Putamen (tissue), 1 donor: ENCODE measurements at regions not wholly inside any gene's neighbourhood (a gene's known extent, or its start where the extent isn't known, plus 50 kb on each side); places are given as distances from the start of the nearest gene placed in this dataset.
"Not testable (repeated sequence)": the region's sequence is repeated elsewhere in the genome, so short reads cannot be mapped to it uniquely, and the experiment has no call there.

Experiments
- DNase-seq: peaks from one replicate; pipeline ENCODE4 v3.0.0-alpha.2; 2016; ENCODE audit warnings: low spot score

DNA sequence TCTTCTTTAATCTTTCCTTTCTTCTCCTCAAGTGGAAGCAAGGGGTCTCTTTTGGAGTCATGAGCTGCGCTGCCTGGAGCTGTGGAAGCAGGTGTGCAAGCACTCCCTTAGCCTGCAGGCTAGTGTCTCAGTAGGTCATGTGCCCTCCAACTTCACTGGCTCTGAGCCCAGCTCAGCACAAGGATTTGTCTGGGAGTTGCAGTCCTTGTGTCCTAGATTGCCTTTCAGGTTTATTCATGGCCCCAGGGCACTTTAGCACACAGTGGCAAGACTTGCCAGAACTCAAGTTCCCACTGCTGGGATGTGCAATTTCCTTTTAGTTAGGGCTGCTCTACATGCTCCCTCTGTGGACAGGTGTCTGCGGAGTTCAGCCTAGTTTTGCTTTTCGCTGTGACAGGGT, 211.7 kb downstream of the LIG4 start:
- no peak for DNase-seq

DNA sequence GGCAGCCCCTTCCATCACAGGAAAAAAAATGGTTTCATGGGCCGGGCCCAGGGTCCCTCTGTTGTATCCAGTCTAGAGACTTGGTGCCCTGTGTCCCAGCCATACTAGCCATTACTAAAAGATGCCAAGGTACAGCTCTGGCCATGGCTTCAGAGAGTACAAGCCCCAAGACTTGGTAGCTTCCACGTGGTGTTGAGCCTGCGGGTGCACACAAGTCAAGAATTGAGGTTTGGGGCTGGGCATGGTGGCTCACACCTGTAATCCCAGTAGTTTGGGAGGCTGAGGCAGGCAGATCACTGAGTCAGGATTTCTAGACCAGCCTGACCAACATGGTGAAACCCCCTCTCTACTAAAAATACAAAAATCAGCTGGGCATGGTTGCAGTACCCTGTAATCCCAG, 214.3 kb downstream of the LIG4 start:
- DNase-seq, result no peak

DNA sequence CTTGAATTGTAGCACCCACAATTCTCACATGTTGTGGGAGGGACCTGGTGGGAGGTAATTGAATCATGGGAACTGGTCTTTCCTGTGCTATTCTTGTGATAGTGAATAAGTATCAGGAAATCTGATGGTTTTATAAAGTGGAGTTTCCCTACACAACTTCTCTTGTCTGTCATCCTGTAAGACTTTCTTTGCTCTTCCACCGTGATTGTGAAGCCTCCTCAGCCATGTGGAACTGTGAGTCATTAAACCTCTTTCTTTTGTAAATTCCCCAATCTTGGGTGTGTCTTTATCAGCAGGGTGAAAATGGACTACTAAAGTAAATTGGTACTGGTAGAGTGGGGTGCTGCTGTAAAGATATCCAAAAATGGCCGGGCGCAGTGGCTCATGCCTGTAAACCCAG, 215.6 kb downstream of the LIG4 start:
- DNase-seq, result no peak

DNA sequence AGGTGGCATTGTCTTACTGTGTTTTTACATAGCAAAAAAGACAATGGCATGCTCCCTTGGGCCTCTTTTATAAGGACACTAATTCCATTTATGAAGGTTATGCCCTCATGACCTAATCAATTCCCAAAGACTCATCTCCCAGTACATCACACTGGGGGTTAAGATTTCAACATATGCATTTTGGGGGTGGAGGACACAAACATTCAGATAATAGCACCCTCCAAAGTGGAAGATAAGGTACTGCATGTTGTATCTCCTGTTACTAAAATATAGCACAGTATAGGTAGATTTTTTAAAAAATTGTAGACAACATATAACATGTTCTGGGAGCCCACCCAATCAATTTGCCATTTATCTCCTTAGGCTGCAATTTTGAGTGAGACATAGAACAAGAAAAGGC, 221.2 kb downstream of the LIG4 start:
- DNase-seq, result no peak

DNA sequence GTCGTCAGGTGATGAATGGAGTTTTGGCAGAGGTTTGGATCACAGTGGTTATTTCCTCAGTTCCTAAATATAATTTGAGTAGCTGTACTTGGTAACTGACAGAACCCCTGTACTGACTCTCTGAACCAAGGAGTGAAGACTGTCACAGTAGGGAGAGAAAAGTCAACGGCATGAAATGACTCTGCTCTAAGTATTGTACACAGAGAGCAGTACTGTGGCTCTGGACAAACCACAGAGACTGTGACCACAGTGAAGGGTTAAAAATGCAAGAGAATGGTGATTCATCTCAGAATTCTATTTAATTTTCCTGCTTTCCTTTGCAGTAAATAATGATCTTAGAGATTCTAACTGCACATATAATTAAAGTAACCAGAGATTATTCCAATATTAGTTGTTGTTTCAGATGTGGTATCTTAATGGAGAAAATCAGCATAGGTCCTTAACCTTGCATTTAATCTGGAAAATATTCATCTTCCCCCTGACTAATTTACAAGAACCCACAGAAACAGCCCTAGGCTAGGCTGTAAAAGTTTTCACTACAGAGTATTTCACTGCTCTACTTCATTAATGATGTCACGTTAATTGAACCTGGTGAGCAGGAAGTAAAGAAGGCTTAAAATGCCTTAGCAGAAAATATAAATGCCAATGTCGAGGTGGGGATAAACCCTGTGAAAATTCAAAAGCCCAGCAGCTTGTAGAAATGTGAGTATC, 221.9 kb downstream of the LIG4 start:
- no peak for DNase-seq

DNA sequence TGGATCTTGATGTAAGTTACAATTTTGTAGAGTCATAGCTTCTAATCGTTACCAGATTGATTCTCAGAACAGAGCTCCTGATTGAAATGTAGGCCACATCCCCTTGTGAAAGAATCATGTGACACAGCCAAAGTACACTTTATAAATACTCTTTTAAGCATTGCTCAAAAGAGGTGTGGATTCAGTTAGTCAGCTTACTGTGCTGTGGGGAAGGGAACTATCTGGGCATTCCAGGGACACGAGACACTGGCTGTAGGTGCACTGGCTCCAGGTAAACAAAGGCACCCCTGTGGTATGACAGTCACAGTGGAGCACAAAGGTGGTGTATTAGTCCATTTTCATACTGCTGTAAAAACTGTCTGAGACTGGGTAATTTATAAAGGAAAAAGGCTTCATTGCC, 222.8 kb downstream of the LIG4 start:
- DNase-seq, result no peak

DNA sequence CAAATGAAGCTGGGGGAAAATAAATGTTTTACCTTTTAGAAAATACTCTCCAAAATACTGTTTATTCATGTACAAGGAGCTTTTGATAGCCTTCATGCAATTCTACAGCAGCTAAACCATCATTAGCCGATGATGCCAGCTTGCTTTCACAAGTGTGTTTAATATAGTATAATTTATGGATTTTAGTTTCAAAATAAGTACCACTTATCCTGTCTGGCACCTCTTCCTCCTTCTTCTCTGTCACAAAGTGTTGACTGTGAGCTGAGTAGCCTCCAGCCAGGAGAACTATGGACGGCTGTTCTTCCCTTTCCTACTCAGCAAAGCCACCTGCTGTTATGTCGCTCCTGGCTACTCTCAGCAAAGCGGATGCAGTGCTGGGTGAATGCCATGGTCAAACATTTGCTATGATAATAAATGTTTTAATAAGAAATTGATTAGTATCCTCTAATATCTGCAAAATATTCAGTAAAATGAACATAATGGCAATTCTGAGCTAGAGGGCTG, 238.2 kb downstream of the LIG4 start:
- no peak for DNase-seq

DNA sequence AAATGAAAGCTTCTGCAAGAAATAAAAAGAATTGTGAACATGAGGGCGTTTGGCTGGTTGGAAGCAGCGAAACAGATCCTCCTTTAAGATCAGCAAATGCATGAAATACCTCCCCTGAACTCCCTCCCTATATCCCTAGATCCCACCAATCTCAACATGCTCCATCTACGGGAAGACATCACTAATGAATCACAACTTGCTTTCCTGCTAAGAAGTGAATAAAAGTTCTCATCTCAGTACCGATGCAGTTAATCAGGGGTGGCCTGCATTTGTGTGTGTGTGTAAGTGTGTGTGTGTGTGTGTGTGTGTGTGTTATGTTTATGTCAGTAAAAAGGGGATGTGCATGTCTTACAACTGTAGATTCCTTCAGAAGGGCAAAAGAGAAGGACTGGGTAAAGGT, 238.7 kb downstream of the LIG4 start:
- DNase-seq, result no peak

DNA sequence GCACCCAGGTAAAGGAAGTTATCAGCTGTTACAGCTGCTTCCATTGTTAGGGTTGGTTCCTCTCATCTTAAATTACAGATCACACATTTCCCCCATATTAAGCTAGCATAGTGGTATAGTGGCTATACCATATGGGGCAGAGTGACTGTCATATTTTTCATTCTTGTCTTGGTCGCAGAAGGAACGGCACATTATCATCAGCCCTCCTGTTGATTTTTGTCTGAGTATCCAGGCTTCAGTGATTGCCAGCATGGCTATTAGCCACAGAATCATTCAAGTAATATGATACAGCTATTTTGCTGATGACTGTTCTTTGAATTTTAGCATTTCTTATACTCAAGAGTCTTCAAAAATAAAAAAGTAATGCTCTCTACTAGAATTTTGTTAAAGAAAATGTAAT, 240.9 kb downstream of the LIG4 start:
- DNase-seq, result no peak

DNA sequence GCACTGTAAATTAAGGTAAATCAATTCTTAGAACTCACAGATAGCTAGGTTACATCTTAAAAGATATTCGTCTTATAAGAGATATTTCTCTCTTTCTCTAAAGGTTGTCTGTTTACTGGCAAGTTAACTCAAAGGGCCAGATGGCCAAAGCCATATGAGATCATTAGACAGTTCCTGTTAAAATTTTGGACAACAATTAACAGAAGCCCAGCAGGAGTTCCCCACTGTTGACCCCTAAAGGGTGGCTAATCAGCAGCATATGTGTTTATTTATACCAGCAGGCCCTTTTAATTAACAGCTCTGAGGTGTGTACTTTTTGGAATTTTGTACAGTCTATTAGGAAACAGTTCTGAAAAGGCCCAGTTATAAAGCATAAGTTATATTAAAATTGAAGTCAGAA, 245.8 kb downstream of the LIG4 start:
- no peak for DNase-seq

DNA sequence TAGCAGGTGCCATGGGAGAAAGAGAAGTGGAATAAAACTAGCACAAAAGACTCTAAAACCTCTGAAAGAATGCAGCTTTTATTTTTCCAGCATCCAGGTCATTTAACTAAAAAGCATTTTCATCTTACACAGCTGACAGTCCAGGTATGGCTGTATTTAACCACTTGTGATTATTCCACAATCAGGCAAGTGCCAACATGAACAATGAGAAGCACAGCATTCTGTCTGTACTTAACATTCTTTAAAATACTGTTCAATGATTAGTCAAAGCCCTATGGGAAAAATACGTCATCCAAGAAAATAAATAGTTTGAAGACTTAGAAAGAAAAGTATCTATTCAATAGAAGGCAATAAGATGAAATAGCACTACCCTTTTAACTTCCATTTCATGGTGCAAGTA, 246.9 kb downstream of the LIG4 start:
- DNase-seq, result no peak

DNA sequence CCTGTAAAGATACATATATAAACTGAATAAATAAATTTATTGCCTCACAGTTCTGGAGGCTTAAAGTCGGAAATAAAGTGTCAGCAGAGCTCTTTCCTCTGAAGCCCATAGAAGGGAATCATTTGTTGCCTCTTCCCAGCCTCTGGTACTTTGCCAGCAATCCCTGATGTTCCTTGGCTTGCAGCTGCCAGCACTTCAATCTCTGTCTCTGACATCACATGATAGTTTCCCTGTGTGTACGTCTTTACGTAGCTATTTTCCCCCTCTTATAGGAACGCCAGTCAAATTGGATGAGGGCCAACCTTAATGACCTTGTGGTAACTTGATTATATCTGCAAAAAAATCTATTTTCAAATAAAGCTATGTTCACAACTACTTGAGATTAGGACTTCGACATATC, 250.9 kb downstream of the LIG4 start:
- no peak for DNase-seq

DNA sequence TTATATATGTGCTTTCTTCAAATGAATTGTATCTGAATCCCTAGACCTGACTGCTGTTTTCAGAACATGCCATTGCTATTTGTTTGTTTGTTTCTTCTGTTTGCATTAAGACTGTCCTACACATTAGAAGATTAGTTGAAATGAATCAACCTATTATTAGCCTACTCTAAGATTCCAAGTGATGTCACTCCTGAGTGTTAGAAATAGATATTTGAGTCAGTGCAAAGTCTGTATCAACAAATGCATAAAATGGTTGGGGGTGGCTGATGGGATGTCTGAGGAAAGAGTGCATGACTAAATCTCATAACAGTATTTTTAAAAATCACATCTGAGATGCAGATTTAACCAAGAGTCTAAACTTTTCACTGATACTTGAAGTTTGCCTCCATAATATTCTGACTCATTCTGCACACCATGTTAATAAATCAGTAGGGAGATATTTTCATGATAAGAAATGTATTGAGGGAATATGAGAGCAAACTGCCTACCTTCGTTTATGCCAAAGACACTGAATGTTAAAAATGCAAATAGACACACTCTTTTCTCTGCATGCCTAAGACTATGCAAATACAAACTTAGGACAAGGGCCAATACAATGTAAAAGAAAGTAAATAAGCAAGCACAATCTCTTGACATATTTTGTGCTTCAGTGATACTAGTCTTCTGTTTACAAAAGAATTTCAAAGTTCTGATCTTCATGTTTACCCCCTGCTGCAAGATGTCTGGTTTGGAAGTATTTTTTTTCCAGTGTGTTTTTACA, 253.3 kb downstream of the LIG4 start:
- DNase-seq, result no peak

DNA sequence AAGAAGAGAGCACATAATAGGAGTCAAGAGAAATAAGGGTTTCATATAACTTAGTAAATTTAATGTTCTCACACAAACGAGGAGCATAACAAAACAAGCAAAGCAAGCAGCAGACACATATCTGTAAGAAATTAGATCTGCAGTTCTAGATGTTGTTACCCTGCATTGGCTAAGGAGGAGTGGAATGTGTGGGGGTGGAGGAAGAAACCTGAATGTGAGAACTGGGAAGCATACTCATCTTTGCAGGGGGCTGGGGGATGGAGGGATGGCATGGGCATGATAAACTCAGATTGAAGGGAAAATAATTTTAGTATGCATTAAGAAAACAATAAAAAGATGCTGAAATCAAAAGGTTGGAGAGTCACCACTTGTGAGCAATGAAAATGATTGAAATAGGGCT, 255.0 kb downstream of the LIG4 start:
- no peak for DNase-seq

DNA sequence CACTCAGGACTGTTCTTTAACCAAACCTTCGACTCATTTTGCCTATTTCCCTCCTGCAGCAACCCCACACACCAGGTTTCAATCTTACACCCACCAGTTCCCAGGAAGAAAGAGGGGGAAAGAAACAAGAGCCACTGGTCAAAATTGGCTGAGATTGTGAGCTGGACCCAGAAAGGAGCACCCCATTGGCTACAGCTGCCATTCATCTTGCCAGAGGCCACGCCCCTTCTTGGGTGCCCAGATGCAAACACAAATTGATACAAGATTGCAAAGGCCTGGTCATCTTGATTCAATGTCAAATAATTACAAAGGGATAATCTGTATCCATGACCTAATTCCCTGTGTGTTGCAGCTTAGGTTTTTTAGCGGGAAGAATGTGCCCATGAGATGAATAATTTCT, 258.4 kb downstream of the LIG4 start:
- DNase-seq, result no peak

DNA sequence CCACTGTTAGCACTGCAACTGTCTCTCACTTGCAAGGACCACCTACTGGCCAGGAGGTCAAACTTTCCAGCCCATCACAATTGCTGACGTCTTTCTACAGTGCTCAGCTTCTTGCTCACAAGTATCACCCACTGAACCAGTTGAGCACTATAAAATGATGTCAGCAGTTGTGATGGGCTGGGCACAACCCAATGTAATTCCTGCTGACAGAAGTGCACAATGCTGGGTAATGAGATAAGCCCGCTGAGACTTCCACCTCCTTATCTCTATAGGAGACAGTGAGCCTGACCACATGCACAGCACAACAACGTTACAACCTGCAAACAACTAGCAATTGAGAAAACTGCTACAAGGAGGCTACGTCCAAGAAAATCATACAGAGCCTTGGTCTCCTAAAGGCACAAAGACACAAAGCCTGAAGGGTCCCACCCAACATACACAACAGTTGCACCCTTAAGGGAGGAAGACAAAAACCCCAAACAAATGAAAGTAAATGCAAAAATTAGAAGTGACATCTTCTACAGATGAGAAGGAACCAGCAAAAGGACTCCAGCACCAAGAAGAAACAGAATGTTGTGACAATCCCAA, 273.2 kb downstream of the LIG4 start:
- no peak for DNase-seq

DNA sequence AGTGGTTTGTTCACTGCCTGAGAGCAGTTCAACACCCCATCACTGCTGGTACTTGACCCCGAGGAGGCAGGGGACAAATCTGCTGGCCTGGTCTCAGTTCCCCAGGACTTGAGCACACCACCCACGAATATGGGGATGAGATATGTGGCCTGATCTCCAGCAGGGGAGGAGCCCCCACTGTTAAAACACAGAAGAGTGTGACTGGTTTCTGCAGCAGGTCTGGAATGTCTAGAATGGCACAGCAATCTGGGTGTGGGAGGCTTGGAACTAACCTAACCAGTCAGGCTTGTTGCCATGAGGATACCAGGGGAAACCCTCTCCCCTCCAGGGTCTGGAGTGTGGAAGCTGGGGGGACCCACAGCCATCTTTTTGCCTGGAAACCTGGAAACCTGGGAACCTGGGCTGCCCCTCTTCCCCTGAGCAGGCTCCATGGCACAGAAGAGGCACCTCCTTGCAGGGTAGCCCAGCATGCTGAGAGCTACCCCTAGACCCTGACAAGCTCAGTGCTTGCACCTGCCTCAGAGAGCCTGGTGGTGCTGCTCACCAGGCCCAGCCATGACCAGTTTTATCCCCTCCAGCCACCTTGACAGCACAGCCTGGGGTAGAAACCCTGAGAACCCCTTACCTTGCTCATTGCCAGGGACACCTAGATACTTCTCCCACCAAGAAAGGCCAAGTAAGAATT, 273.8 kb downstream of the LIG4 start:
- DNase-seq, result no peak

DNA sequence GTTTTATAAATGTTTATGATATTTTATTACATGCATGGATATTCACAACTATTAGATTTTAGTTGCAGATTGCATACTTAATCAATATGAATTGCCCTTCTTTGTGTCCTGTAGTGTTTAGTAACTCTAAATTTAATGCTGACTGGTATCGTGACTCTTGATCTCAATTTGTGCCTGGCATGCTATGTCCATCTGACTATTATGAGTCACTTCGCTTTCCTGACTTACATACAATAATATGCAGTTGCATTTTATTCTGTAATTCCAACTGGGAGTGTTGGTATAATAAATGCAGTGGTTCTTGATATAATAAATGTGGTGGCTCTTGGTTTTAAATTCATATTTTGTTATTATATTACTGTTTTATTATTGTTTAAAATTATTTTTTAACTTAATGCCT, 277.5 kb downstream of the LIG4 start:
- DNase-seq, result no peak

DNA sequence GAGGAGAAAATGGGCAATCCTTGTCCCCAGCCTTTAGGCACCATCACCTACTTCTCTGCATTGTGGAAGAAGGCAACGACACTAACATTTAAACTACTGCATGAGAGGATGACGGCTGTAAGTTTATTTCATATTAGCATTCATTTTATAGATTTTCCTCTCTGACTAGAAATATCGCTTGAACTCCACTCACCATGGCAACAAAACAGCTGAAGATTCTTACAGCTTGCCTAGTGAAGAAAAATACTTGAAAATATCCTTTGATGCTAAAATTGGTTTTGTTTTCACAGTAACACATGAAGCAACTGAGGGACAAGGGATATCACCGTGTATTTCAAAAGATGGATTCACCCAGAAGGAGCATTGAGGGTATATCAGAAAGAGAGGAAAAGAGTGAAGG, 284.3 kb downstream of the LIG4 start:
- no peak for DNase-seq

DNA sequence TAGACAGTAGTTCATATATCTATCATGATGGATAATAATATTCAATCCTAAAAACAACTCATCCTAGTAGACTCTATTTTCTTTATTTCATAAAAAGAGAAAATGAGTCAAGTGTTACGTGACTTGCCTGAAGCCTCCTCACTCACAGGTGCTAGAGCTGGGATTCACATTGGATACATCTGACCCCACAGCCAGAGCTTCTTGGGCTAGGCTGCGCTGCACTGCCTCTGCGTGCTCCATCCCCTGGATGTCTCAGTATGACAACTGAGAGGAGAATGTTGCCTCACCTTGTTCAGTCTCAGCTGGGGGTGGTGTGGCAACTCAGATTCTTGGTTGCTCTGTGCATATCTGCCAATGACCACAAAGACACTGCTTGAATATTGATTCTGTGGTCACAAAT, 286.6 kb downstream of the LIG4 start:
- no peak for DNase-seq

DNA sequence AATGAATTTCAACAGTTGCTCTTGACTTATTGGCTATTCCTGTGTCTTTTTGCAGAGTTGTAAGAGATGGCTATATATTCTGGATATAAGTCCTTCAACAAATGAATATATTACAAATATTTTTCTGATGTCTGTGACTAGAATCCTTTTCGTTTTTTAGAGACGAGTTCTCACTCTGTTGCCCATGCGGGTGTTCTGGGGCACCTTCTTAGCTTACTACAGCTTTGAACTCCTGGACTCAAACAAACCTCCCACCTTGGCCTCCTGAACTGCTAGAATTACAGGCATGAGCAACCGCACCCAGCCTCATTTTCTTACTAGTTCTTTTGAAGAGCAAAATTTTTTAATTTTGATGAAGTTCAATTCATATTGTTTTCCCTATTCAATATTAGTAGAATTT, 287.8 kb downstream of the LIG4 start:
- DNase-seq, result no peak

DNA sequence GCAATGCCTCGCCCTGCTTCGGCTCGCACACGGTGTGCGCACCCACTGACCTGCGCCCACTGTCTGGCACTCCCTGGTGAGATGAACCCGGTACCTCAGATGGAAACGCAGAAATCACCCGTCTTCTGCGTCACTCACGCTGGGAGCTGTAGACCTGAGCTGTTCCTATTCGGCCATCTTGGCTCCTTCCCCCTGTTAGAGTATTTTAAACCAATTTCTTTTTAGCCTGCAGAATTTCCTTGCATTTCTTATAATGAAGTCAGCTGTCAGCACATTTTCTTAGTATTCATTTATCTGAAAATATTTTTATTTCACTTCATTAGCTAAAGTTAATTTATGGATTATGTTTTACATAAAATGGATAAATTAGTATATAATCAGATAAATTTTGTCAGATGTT, 288.8 kb downstream of the LIG4 start:
- not testable (repeated sequence) for DNase-seq

DNA sequence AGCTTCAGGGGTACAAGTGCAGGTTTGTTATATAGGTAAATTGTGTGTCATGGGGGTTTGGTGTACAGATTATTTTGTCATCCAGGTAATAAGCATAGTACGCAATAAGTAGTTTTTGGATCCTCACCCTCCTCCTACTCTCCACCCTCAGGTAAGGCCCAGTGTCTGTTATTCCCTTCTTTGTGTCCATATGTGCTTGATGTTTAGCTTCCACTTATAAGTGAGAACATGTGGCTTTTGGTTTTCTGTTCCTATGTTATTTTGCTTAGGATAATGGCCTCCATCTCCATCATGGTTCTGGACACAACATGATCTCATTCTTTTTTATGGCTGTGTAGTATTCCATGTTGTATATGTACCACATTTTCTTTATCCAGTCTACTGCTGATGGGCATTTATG, 298.4 kb downstream of the LIG4 start:
- DNase-seq, result not testable (repeated sequence)
